ENCODE measurements at regions not wholly inside any gene's neighbourhood (a gene's known extent, or its start where the extent isn't known, plus 50 kb on each side); places are given as distances from the start of the nearest gene placed in this dataset.

GRCh38 chr19:30620354-30620753 is 248.2 kb downstream of the ZNF536 start:
- no peak for TF ChIP-seq FOXM1 (IDR thresholded peaks at IDR 0.05; ENCODE audit: borderline replicate concordance)
- no peak for TF ChIP-seq SP1 (IDR thresholded peaks at IDR 0.05)
- TF ChIP-seq L3MBTL2 (conservative IDR thresholded peaks at IDR 0.05): no peak
- TF ChIP-seq FOXK2 (IDR thresholded peaks at IDR 0.05): no peak
- TF ChIP-seq TARDBP (IDR thresholded peaks at IDR 0.05): no peak
- TF ChIP-seq HDGF (IDR thresholded peaks at IDR 0.05; ENCODE audit: borderline replicate concordance): no peak
- no peak for TF ChIP-seq BHLHE40 (IDR thresholded peaks at IDR 0.05; ENCODE audit: borderline replicate concordance)
- no peak for TF ChIP-seq FOXA1 (IDR thresholded peaks at IDR 0.05)
- TF ChIP-seq NFRKB (IDR thresholded peaks at IDR 0.05): no peak
- no peak for TF ChIP-seq ARNT (IDR thresholded peaks at IDR 0.05)

Measured in HEK293T (cell line).